Skin epidermis (tissue), 12 donors: ENCODE measurements at regions not wholly inside any gene's neighbourhood (a gene's known extent, or its start where the extent isn't known, plus 50 kb on each side); places are given as distances from the start of the nearest gene placed in this dataset.

Experiments
- H3K27ac ChIP-seq, 21 experiments: fragments of 200-600 bp; sonication (generic) in 11 of 21; one replicate each; pipeline ENCODE4 v1.5.0; 2020; ENCODE audit warnings: mild to moderate bottlenecking in 3 of 21, inconsistent platforms in 2 of 21, moderate library complexity in 2 of 21
- H3K4me3 ChIP-seq, 7 experiments: fragments of 200-600 bp; sonication (generic) in 2 of 7; one replicate each; pipeline ENCODE4 v1.5.0; 2020; ENCODE audit warnings: inconsistent platforms in 2 of 7, mild to moderate bottlenecking in 2 of 7, moderate library complexity in 1 of 7

GRCh38 chr7:9181356-9181755 lies 747.9 kb downstream of the NXPH1 start:
- Histone ChIP-seq H3K27ac (no peak overlapping the region), H3K4me3 (no peak overlapping the region)

DNA sequence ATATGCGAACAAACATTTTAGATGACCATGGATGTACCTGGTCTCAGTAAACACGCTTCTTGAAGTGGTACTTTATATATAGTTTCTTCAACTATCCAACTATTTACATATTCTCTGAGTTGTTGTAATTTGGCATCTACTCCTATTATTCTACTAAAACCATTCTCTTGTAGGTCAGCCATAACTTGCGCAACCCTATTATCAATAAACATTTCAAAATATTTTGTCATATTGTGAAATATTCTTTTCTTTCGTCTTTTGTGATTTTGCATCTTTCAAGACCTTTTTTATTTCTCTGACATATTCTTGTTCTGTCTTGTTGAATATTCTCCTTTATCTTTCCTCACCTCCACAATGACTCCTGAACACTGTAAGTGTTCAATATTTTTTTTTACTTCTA lies 753.3 kb downstream of the NXPH1 start:
- Histone ChIP-seq H3K4me3 (no peak overlapping the region), H3K27ac (no peak overlapping the region)

- Histone ChIP-seq H3K27ac (peak overlapping the region in 1 of 21 experiments; percentile 53), H3K4me3 (peak overlapping the region in 1 of 7 experiments; percentile 10)
These were observed 756.3 kb downstream of the NXPH1 start for GRCh38 chr7:9189703-9190102.

DNA sequence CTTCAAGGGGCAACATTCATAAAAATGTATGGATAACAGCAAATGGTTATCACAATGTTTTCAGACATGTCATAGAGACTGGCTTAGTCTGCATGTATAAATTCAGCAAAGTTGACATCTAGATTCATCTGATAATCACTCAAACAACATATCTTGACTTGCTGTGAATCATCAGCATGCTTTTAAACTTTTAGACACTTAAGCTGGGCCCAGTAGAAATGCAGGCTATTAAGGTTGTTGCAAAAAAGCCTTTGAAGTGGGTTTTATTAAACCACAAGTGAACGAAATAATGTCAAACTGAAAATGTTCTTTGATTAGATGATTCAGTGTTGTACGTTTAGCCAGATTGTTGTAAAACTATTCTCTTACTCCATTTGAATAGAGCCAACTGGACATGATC lies 759.6 kb downstream of the NXPH1 start:
- Histone ChIP-seq H3K27ac (no peak overlapping the region), H3K4me3 (no peak overlapping the region)

DNA sequence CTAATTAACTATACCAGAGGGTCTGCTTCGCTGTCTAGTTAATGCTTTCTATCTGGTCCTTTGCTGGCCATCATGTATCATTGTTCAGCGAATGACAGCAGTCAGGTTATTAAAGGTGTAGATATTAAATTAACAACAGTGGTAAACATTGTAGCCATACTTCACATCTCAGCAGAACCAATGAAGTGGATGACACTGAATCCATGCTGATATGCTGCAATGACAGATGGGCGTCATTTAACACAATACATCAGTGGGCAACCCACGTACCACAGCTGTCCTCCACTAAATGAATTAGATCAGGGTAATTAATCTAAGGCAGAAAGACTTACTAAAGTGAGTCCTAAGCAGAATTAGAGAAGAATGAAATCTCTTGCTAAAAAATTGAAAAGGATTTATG lies 767.2 kb downstream of the NXPH1 start:
- Histone ChIP-seq H3K4me3 (no peak overlapping the region), H3K27ac (no peak overlapping the region)

DNA sequence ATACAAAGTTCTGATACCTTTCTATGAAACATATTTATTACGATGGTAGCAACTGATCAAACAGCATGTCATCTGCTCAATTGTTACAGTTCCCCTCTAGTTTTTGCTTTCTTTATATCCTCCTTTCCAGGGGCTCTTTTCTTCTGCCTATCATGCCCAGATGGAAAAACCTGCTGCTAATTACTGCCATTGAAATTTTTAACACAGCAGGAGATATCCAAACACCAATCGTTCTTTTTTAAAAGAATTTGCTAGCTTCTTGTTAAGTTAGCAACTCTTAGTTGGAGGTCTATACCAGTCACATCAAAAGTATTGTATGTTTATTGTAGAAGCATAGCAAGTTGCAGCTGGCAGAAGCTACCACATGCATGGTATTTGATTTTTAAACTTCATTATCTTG lies 768.5 kb downstream of the NXPH1 start:
- Histone ChIP-seq H3K27ac (no peak overlapping the region), H3K4me3 (no peak overlapping the region)

GRCh38 chr7:9204571-9204970 lies 771.2 kb downstream of the NXPH1 start:
- no peak overlapping the region for H3K27ac ChIP-seq

GRCh38 chr7:9210114-9210513 lies 776.7 kb downstream of the NXPH1 start:
- H3K4me3 ChIP-seq = no peak overlapping the region
- H3K27ac ChIP-seq = no peak overlapping the region

More at GRCh38 chr7:9204571-9204970, 771.2 kb downstream of the NXPH1 start:
- H3K4me3 ChIP-seq = no peak overlapping the region

DNA sequence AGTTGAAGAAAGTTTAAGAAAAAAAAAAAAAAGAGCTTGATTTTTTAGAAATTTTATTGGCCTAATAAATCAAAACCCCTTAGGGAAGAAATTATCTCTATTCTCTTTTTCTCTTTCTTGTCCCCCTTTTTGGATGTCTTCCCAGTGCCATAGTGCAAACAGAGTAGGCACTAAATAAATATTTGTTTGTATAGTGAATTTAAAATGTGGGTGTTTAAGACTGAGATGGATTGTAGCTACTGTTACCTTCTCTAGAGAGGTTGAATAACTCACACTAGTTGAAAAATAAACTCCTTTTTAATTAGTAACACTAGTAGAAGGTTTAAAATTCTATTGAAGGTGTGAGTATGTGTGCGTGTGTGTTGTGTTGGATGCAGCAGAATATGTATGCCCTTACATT lies 783.8 kb downstream of the NXPH1 start:
- Histone ChIP-seq H3K4me3 (no peak overlapping the region), H3K27ac (no peak overlapping the region)

GRCh38 chr7:9226500-9226899 lies 793.1 kb downstream of the NXPH1 start:
- no peak overlapping the region for H3K4me3 ChIP-seq

GRCh38 chr7:9231630-9232121 lies 798.3 kb downstream of the NXPH1 start:
- no peak overlapping the region for H3K4me3 ChIP-seq

More at GRCh38 chr7:9226500-9226899, 793.1 kb downstream of the NXPH1 start:
- no peak overlapping the region for H3K27ac ChIP-seq

GRCh38 chr7:9240001-9240400 lies 806.6 kb downstream of the NXPH1 start:
- no peak overlapping the region for H3K27ac ChIP-seq
- no peak overlapping the region for H3K4me3 ChIP-seq

More at GRCh38 chr7:9231630-9232121, 798.3 kb downstream of the NXPH1 start:
- H3K27ac ChIP-seq = no peak overlapping the region

- Histone ChIP-seq H3K27ac (no peak overlapping the region), H3K4me3 (no peak overlapping the region)
These were observed 808.4 kb downstream of the NXPH1 start for GRCh38 chr7:9241826-9242225.

DNA sequence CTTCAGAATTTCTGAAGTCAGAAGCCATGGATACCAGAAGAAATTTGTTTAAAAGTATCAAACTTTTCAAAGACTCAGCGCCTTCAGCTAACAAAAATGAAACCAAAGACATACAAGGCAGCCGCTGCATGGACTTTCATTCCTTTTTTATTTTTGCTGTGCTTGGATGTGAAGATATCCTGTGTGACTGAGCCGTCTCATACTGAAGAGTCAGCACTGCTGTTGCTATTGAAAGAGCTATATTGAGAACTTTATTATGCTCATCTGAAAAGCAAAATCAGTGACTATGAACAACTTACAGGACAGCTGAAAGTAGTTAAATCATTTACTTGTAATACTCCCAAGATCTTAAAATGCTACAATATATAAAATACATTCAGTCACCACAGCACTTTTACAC lies 809.2 kb downstream of the NXPH1 start:
- H3K27ac ChIP-seq = no peak overlapping the region
- no peak overlapping the region for H3K4me3 ChIP-seq

DNA sequence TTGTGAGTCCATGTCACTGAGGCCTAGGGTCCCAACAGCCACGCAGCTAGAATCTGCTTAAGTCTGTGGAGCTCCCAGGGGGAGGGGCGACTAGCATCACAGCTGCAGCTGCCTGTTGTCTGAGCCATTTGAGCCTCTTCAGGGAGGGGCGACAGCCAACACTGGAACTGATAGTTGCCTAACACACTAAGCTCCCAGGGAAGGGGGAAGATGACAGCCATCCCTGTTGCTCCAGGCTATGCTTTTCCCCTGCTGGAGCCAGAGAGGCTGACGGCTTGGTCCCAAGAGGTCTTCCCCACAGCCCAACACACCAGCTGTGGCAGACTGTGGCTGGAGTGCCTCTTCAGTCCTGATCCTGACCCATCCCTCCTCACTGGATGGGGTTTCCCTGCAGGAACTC lies 817.5 kb downstream of the NXPH1 start:
- Histone ChIP-seq H3K27ac (no peak overlapping the region), H3K4me3 (no peak overlapping the region)

DNA sequence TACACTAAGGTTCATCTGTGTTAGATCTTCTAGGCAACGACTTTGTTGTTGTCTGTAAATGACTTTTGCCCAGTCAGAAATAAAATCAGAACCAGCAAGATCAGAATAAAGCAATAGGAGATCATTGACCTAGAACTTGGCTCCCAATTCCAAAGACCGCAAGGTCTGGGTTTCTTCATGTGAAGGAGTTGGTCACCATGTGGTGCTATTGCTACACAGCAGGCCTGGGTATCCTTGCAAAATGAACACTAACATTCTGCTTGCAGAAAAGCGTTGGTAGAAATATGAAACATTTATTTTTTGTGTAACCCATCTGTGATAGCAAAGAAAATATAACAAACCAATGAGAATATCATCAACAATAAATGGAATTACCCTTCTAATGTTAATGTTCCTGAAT lies 831.0 kb downstream of the NXPH1 start:
- H3K4me3 ChIP-seq = no peak overlapping the region
- H3K27ac ChIP-seq = no peak overlapping the region

DNA sequence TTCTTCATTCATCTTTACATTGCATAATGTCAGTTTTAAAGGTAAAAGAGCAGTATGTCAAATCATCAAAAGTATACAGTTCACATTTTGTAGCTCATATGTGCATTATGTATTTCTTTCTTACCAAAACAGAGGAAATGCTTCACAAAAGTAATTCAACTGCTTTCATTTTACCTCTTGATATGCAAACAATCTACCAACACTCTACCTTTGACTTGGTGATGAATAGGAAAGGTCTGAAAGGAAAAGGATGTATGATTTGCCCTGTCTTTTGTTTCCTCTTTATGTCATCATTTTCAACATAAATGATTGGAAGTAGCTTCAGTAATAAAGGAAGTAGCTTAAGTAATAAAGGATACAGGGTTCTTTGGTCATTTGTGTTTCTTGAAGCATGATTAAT lies 846.7 kb downstream of the NXPH1 start:
- Histone ChIP-seq H3K4me3 (no peak overlapping the region), H3K27ac (no peak overlapping the region)

- Histone ChIP-seq H3K4me3 (no peak overlapping the region), H3K27ac (no peak overlapping the region)
These were observed 849.8 kb downstream of the NXPH1 start for GRCh38 chr7:9283246-9283645.

DNA sequence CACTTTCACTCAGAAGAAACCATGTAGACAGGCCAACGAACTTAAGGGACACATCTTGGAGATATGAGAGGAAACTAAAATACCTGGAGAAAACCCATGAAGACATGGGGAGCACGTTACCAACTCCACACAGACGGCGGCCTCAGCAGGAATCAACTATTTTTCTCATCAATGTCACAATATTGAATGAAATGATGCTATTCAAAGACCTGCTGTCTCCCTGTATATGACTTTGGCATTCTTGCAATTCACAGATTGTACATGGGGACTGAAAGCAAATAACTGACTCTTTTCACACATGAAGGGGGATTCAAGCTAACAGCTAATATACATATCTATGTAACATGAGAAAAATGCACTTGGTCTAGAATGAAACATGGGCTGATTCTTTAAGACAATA lies 869.0 kb downstream of the NXPH1 start:
- H3K27ac ChIP-seq = no peak overlapping the region
- H3K4me3 ChIP-seq = no peak overlapping the region

GRCh38 chr7:9307131-9307530 lies 873.7 kb downstream of the NXPH1 start:
- no peak overlapping the region for H3K4me3 ChIP-seq
- no peak overlapping the region for H3K27ac ChIP-seq

DNA sequence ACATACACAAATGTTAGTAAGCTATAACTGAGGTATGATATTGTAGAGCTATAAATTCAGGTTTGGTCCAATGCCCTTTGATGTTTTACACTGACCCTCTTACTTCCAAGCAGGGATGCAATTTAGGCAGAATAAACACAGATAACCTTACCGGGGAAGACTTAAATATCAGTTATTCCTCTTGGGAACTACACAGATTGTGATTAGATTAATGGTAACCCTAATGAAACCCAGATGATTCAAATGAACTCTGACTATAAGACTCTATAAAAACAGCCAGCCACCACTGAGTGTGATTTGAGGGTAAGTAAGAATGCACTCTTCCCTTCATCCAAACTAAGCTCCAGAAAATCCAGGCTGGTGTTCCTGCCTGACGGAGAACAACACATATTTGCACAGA lies 891.1 kb downstream of the NXPH1 start:
- Histone ChIP-seq H3K27ac (no peak overlapping the region), H3K4me3 (no peak overlapping the region)

- Histone ChIP-seq H3K4me3 (no peak overlapping the region), H3K27ac (no peak overlapping the region)
These were observed 894.9 kb downstream of the NXPH1 start for GRCh38 chr7:9328296-9328695.

- H3K4me3 ChIP-seq = no peak overlapping the region
- H3K27ac ChIP-seq = no peak overlapping the region
These were observed 916.2 kb downstream of the NXPH1 start for GRCh38 chr7:9349625-9350024.
